ENCODE measurements at regions not wholly inside any gene's neighbourhood (a gene's known extent, or its start where the extent isn't known, plus 50 kb on each side); places are given as distances from the start of the nearest gene placed in this dataset.
"Not testable (repeated sequence)": the region's sequence is repeated elsewhere in the genome, so short reads cannot be mapped to it uniquely, and the experiment has no call there.

GRCh38 chr2:116787848-116788247 lies 1026.6 kb upstream of the DDX18 start:
- H3K27me3 ChIP-seq (ENCODE audit: insufficient read depth, low read length, poor library complexity), result no peaks in the 10 kb centered on the region
- H4K20me1 ChIP-seq (ENCODE audit: insufficient read depth, low read length), result no peaks in the 10 kb centered on the region
- no peak for DNase-seq
- H3K27ac ChIP-seq (ENCODE audit: low read length), result no peak overlapping the region
- ATAC-seq (ENCODE audit: insufficient read depth, low read depth), result no peak
- no peak overlapping the region for H3K4me3 ChIP-seq (ENCODE audit: low read depth in 1 of 2, low read length in 2 of 2)
- H3K36me3 ChIP-seq (ENCODE audit: insufficient read depth, low read length), result no peaks in the 10 kb centered on the region
- H2AFZ ChIP-seq (ENCODE audit: low read depth, low read length), result no peak overlapping the region
- no peaks in the 10 kb centered on the region for H3K9me3 ChIP-seq (ENCODE audit: insufficient read depth, low read length, severe bottlenecking)
- H3K79me2 ChIP-seq (ENCODE audit: insufficient read depth, low read length), result no peaks in the 10 kb centered on the region
- H3K4me1 ChIP-seq (ENCODE audit: insufficient read depth, low read length), result no peaks in the 10 kb centered on the region
- no peak overlapping the region for H3K4me2 ChIP-seq (ENCODE audit: insufficient read depth, low read length)
- TF ChIP-seq EZH2 (IDR thresholded peaks at IDR 0.05; ENCODE audit: borderline replicate concordance, low read depth, low read length, severe bottlenecking), result no peak
- no peak for TF ChIP-seq CTCF (IDR thresholded peaks at IDR 0.05; ENCODE audit: borderline replicate concordance, extremely low read depth, low read length, poor library complexity, severe bottlenecking)
- H3K9ac ChIP-seq (ENCODE audit: low read depth, low read length), result no peak overlapping the region

GRCh38 chr2:116802671-116803070 lies 1011.8 kb upstream of the DDX18 start:
- H4K20me1 ChIP-seq (ENCODE audit: insufficient read depth, low read length), result no peaks in the 10 kb centered on the region
- no peak overlapping the region for H3K27ac ChIP-seq (ENCODE audit: low read length)
- H3K27me3 ChIP-seq (ENCODE audit: insufficient read depth, low read length, poor library complexity), result no peaks in the 10 kb centered on the region
- DNase-seq, result no peak
- no peak overlapping the region for H2AFZ ChIP-seq (ENCODE audit: low read depth, low read length)
- no peaks in the 10 kb centered on the region for H3K36me3 ChIP-seq (ENCODE audit: insufficient read depth, low read length)
- H3K4me1 ChIP-seq (ENCODE audit: insufficient read depth, low read length), result no peaks in the 10 kb centered on the region
- no peak overlapping the region for H3K4me3 ChIP-seq (ENCODE audit: low read depth in 1 of 2, low read length in 2 of 2)
- H3K79me2 ChIP-seq (ENCODE audit: insufficient read depth, low read length), result no peaks in the 10 kb centered on the region
- no peak overlapping the region for H3K4me2 ChIP-seq (ENCODE audit: insufficient read depth, low read length)
- TF ChIP-seq EZH2 (IDR thresholded peaks at IDR 0.05; ENCODE audit: borderline replicate concordance, low read depth, low read length, severe bottlenecking) (no peak), CTCF (IDR thresholded peaks at IDR 0.05; ENCODE audit: borderline replicate concordance, extremely low read depth, low read length, poor library complexity, severe bottlenecking) (no peak)
- H3K9me3 ChIP-seq (ENCODE audit: insufficient read depth, low read length, severe bottlenecking), result peaks cover 10% of the 10 kb centered on the region
- H3K9ac ChIP-seq (ENCODE audit: low read depth, low read length), result no peak overlapping the region
- no peak for ATAC-seq (ENCODE audit: insufficient read depth, low read depth)

- Histone ChIP-seq H3K9me3 (ENCODE audit: insufficient read depth, low read length, severe bottlenecking) (peaks cover 10% of the 10 kb centered on the region), H3K27me3 (ENCODE audit: insufficient read depth, low read length, poor library complexity) (no peaks in the 10 kb centered on the region), H3K36me3 (ENCODE audit: insufficient read depth, low read length) (no peaks in the 10 kb centered on the region), H3K27ac (ENCODE audit: low read length) (no peak overlapping the region), H3K79me2 (ENCODE audit: insufficient read depth, low read length) (no peaks in the 10 kb centered on the region), H2AFZ (ENCODE audit: low read depth, low read length) (no peak overlapping the region), H3K4me1 (ENCODE audit: insufficient read depth, low read length) (no peaks in the 10 kb centered on the region), H3K4me2 (ENCODE audit: insufficient read depth, low read length) (no peak overlapping the region), H3K9ac (ENCODE audit: low read depth, low read length) (no peak overlapping the region), H3K4me3 (ENCODE audit: low read depth in 1 of 2, low read length in 2 of 2) (no peak overlapping the region), H4K20me1 (ENCODE audit: insufficient read depth, low read length) (no peaks in the 10 kb centered on the region)
- no peak for TF ChIP-seq CTCF (IDR thresholded peaks at IDR 0.05; ENCODE audit: borderline replicate concordance, extremely low read depth, low read length, poor library complexity, severe bottlenecking)
- no peak for TF ChIP-seq EZH2 (IDR thresholded peaks at IDR 0.05; ENCODE audit: borderline replicate concordance, low read depth, low read length, severe bottlenecking)
- DNase-seq (no peak), ATAC-seq (ENCODE audit: insufficient read depth, low read depth) (no peak)
Measured at GRCh38 chr2:116804901-116805300, 1009.6 kb upstream of the DDX18 start.

GRCh38 chr2:116806505-116806904 lies 1008.0 kb upstream of the DDX18 start:
- H3K27me3 ChIP-seq (ENCODE audit: insufficient read depth, low read length, poor library complexity); H3K27ac ChIP-seq (ENCODE audit: low read length); DNase-seq; H3K4me3 ChIP-seq (ENCODE audit: low read depth in 1 of 2, low read length in 2 of 2); H3K4me1 ChIP-seq (ENCODE audit: insufficient read depth, low read length); H3K9me3 ChIP-seq (ENCODE audit: insufficient read depth, low read length, severe bottlenecking); H3K9ac ChIP-seq (ENCODE audit: low read depth, low read length); H3K4me2 ChIP-seq (ENCODE audit: insufficient read depth, low read length); H3K36me3 ChIP-seq (ENCODE audit: insufficient read depth, low read length); ATAC-seq (ENCODE audit: insufficient read depth, low read depth); H4K20me1 ChIP-seq (ENCODE audit: insufficient read depth, low read length); H2AFZ ChIP-seq (ENCODE audit: low read depth, low read length); H3K79me2 ChIP-seq (ENCODE audit: insufficient read depth, low read length): not testable (repeated sequence)

All from DND-41 (cell line).